ENCODE measurements at regions not wholly inside any gene's neighbourhood (a gene's known extent, or its start where the extent isn't known, plus 50 kb on each side); places are given as distances from the start of the nearest gene placed in this dataset.
"Not testable (repeated sequence)": the region's sequence is repeated elsewhere in the genome, so short reads cannot be mapped to it uniquely, and the experiment has no call there.

DNA sequence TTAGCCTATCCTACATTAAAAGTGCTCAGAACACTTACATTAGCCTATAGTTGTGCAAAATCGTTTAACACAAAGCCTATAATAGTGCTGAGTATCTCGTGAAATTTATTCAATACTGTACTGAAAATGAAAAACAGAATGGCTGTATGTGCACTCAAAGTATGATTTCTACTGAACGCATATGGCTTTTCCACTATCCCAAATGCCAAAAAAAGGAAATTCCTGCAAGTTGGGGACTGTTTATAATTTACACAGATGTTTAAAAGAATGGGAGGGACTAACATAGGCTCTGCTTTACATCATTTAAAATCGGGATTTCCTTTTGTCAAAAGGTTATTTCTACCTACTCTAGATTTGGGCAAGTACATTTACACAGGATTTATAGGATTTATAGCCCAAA, 101.4 kb upstream of the PELI1 start:
- no peak for DNase-seq (ENCODE audit: low read depth in 2 of 2)
- H3K4me3 ChIP-seq (replicated peaks in 1 of 2; ENCODE audit: low read depth in 2 of 2, low read length in 2 of 2), result no peak overlapping the region
- TF ChIP-seq, protein P1, sequence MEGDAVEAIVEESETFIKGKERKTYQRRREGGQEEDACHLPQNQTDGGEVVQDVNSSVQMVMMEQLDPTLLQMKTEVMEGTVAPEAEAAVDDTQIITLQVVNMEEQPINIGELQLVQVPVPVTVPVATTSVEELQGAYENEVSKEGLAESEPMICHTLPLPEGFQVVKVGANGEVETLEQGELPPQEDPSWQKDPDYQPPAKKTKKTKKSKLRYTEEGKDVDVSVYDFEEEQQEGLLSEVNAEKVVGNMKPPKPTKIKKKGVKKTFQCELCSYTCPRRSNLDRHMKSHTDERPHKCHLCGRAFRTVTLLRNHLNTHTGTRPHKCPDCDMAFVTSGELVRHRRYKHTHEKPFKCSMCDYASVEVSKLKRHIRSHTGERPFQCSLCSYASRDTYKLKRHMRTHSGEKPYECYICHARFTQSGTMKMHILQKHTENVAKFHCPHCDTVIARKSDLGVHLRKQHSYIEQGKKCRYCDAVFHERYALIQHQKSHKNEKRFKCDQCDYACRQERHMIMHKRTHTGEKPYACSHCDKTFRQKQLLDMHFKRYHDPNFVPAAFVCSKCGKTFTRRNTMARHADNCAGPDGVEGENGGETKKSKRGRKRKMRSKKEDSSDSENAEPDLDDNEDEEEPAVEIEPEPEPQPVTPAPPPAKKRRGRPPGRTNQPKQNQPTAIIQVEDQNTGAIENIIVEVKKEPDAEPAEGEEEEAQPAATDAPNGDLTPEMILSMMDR (IDR thresholded peaks at IDR 0.05; ENCODE audit: low read depth, low read length), result no peak

DNA sequence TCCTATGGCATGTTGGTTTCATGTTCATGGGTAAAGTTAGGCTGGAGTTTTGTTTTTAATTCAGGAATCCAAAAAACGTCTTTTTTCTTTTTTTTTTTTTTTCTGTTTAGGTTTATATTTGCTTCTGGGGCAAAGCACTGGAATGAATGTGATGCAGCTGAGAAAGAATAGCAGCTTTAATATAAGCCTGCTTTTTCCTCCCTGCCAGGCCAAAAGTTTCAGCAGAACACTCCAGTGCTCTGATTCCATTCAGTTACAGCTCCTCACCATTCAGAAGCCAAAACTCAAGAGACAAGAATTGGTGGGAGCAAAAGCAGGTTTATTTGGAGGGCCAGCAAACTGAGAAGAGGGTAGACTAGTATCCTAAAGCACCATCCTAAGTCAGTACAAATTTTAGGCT, 102.7 kb upstream of the PELI1 start:
- TF ChIP-seq, protein P1 (IDR thresholded peaks at IDR 0.05; ENCODE audit: low read depth, low read length), result no peak
- DNase-seq (ENCODE audit: low read depth in 2 of 2), result no peak

DNA sequence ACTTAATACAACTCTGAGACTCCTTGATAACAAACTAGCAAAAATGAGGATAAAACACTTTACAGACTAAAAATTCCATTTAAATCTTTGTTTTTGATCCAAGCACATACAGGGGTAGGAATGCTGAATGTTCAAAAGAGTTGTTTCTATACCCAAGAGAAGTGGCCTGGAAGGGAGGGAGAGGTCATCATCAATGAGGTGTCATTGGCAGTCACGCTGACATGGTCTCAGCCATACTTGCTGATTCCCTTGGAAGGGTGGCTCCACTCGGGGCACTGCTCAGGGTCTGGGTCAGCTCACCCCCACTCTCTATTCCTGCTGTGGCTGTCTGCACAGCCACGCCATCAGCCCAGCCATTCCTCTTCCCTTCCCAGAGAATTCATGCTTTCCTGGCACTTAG, 105.2 kb upstream of the PELI1 start:
- DNase-seq (ENCODE audit: low read depth in 2 of 2), result no peak
- TF ChIP-seq, protein P1 (IDR thresholded peaks at IDR 0.05; ENCODE audit: low read depth, low read length), result no peak

More for the DNA sequence above, 102.7 kb upstream of the PELI1 start:
- H3K4me3 ChIP-seq (replicated peaks in 1 of 2; ENCODE audit: low read depth in 2 of 2, low read length in 2 of 2), result no peak overlapping the region

DNA sequence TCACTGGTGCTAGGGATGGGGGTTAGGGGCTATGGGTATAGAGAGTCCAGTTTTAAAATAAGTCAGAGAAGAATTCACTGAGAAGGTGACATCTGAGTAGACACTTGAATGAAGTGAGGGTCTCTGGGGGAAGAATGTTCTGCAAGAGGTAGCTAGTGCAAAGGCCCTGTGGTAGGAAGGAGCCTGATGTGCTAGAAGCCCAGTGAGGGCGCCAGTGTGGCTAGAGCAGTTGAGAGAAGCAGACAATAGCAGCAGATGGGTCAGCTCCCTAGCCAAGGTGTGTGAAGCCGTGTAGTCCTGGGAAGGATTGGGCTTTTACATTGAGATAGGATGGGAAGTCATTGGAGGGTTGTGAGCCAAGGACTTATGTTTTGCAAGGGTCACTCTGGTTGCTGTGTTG, 105.8 kb upstream of the PELI1 start:
- TF ChIP-seq, protein P1 (IDR thresholded peaks at IDR 0.05; ENCODE audit: low read depth, low read length), result no peak
- no peak overlapping the region for H3K4me3 ChIP-seq (replicated peaks in 1 of 2; ENCODE audit: low read depth in 2 of 2, low read length in 2 of 2)
- no peak for DNase-seq (ENCODE audit: low read depth in 2 of 2)

More for the DNA sequence above, 105.2 kb upstream of the PELI1 start:
- no peak overlapping the region for H3K4me3 ChIP-seq (replicated peaks in 1 of 2; ENCODE audit: low read depth in 2 of 2, low read length in 2 of 2)

DNA sequence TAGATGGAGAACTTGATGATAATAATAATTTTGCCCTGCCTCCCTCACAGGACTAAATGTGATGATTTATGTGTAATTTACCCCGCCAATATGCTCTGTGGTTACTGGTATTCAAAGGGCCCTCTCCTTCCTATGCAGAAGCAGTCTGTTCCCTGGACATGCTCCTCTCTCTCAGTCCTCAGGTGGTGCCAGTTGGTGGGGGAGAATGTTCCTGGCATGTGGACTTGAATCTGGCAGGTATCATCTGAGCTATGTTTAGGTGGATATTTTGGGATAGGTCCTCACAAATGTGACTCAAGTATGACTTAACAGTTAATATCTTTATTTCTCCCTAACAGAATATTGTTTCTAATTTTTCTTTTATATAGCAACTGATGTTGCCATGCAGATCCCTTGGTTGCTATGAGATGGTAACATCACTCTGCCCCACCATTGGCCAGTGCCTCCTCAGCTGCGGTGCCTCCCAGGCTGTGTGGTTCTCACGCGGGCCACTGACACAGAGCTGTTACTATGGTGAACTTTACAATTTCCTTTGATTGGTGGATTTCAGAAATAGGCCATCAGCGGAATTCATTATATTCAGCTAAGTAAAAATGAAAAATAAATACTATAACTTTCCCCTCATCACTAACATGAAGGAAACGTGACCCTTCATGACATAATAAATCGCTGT, 106.7 kb upstream of the PELI1 start:
- no peak overlapping the region for H3K4me3 ChIP-seq (replicated peaks in 1 of 2; ENCODE audit: low read depth in 2 of 2, low read length in 2 of 2)
- DNase-seq (ENCODE audit: low read depth in 2 of 2), result no peak
- TF ChIP-seq, protein P1 (IDR thresholded peaks at IDR 0.05; ENCODE audit: low read depth, low read length), result no peak

DNA sequence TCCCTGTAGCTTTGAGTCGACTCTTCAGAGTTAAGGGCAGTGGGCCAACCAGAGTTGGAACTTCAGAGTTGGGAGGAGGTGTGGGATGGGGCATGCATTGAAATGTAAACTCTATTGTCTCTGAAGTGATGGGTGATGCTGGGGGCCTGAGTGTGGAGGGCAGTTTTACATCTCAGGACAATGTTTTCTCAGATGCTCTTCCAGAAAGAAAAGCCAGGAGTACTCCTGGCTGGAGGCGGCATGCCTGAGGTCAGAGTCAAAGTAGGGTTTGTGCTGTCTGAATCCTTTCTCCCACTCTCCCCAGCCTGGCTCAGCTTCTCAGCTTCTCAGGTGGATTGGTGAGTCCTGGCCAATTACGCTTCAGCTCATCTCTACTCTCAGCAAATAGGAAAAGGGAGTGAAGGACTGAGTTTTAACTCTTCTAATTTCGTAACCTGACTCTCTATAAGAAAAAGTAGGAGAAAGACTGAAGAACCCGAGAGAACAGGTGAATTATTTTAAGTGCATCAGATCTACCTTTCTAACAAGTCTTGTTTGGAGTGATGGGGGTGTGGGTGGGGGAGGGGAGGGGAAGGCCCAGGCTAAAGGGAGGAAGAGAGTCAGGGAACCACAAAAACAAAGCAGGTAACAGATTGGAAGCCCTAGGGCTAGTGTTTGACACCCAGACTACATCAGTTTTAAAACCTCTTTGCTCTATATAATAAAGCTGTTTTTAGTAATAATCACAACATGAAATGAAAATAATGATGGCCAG, 107.5 kb upstream of the PELI1 start:
- TF ChIP-seq, protein P1 (IDR thresholded peaks at IDR 0.05; ENCODE audit: low read depth, low read length), result no peak
- no peak overlapping the region for H3K4me3 ChIP-seq (replicated peaks in 1 of 2; ENCODE audit: low read depth in 2 of 2, low read length in 2 of 2)
- DNase-seq (ENCODE audit: low read depth in 2 of 2), result no peak

DNA sequence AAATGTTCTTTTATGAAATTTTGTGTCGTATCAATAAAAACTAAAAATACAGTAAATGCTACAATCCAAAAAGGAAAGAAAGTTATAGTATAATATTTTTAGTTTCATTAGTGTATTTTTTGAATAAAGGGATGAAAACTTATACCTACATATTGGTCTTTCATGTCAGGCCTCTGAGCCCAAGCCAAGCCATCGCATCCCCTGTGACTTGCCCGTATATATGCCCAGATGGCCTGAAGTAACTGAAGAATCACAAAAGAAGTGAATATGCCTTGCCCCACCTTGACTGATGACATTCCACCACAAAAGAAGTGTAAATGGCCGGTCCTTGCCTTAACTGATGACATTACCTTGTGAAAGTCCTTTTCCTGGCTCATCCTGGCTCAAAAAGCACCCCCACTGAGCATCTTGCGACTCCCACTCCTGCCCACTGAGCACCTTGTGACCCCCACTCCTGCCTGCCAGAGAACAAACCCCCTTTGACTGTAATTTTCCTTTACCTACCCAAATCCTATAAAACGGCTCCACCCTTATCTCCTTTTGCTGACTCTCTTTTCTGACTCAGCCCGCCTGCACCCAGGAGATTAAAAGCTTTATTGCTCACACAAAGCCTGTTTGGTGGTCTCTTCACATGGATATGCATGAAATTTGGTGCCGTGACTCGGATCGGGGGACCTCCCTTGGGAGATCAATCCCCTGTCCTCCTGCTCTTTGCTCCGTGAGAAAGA, 108.2 kb upstream of the PELI1 start:
- not testable (repeated sequence) for DNase-seq (ENCODE audit: low read depth in 2 of 2)

DNA sequence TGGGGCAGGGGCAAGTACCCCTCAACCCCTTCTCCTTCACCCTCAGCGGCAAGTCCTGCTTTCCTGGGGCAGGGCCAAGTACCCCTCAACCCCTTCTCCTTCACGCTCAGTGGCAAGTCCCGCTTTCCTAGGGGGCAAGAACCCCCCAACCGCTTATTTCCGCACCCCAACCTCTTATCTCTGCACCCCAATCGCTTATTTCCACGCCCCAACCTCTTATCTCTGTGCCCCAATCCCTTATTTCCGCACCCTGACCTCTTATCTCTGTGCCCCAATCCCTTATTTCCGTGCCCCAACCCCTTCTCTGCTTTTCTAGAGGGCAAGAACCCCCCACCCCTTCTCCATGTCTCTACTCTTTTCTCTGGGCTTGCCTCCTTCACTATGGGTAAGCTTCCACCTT, 109.2 kb upstream of the PELI1 start:
- H3K4me3 ChIP-seq (replicated peaks in 1 of 2; ENCODE audit: low read depth in 2 of 2, low read length in 2 of 2); DNase-seq (ENCODE audit: low read depth in 2 of 2): not testable (repeated sequence)

More for the DNA sequence above, 108.2 kb upstream of the PELI1 start:
- not testable (repeated sequence) for H3K4me3 ChIP-seq (replicated peaks in 1 of 2; ENCODE audit: low read depth in 2 of 2, low read length in 2 of 2)
